ENCODE measurements at regions not wholly inside any gene's neighbourhood (a gene's known extent, or its start where the extent isn't known, plus 50 kb on each side); places are given as distances from the start of the nearest gene placed in this dataset.

- H3K36me3 ChIP-seq, result no peaks in the 10 kb centered on the region
- H3K4me1 ChIP-seq (ENCODE audit: control insufficient read depth in 1 of 2, insufficient read depth in 1 of 2, low read depth in 1 of 2, low read length in 1 of 2), result peaks cover 0 to 10% of the 10 kb centered on the region in 2 experiments
- no peak overlapping the region for H3K4me3 ChIP-seq (ENCODE audit: low read depth in 1 of 2, low read length in 1 of 2)
- no peaks in the 10 kb centered on the region for H3K27me3 ChIP-seq
- H3K9me3 ChIP-seq, result no peaks in the 10 kb centered on the region
- H3K27ac ChIP-seq, result no peak overlapping the region
- TF ChIP-seq CTCF (IDR thresholded peaks at IDR 0.05), result no peak
Observed at GRCh38 chr6:134482593-134483270, 164.8 kb upstream of the SGK1 start.

- Histone ChIP-seq H3K9me3 (no peaks in the 10 kb centered on the region), H3K4me3 (ENCODE audit: low read depth in 1 of 2, low read length in 1 of 2) (no peak overlapping the region), H3K4me1 (ENCODE audit: control insufficient read depth in 1 of 2, insufficient read depth in 1 of 2, low read depth in 1 of 2, low read length in 1 of 2) (peaks cover 0 to 10% of the 10 kb centered on the region in 2 experiments), H3K36me3 (no peaks in the 10 kb centered on the region), H3K27ac (no peak overlapping the region), H3K27me3 (no peaks in the 10 kb centered on the region)
- TF ChIP-seq CTCF (IDR thresholded peaks at IDR 0.05), result no peak
Observed at GRCh38 chr6:134481966-134482365, 164.1 kb upstream of the SGK1 start.

- Histone ChIP-seq H3K27me3 (no peaks in the 10 kb centered on the region), H3K27ac (no peak overlapping the region), H3K9me3 (no peaks in the 10 kb centered on the region), H3K4me3 (ENCODE audit: low read depth in 1 of 2, low read length in 1 of 2) (no peak overlapping the region), H3K36me3 (no peaks in the 10 kb centered on the region), H3K4me1 (ENCODE audit: control insufficient read depth in 1 of 2, insufficient read depth in 1 of 2, low read depth in 1 of 2, low read length in 1 of 2) (peaks cover 0 to 10% of the 10 kb centered on the region in 2 experiments)
- TF ChIP-seq CTCF (IDR thresholded peaks at IDR 0.05), result no peak
Observed at GRCh38 chr6:134480593-134480992, 162.7 kb upstream of the SGK1 start.

GRCh38 chr6:134478764-134479399, 161.0 kb upstream of the SGK1 start:
- Histone ChIP-seq H3K4me3 (ENCODE audit: low read depth in 1 of 2, low read length in 1 of 2) (no peak overlapping the region), H3K36me3 (no peaks in the 10 kb centered on the region), H3K27me3 (no peaks in the 10 kb centered on the region), H3K4me1 (ENCODE audit: control insufficient read depth in 1 of 2, insufficient read depth in 1 of 2, low read depth in 1 of 2, low read length in 1 of 2) (peaks cover 0 to 10% of the 10 kb centered on the region in 2 experiments), H3K9me3 (no peaks in the 10 kb centered on the region), H3K27ac (no peak overlapping the region)
- TF ChIP-seq CTCF (IDR thresholded peaks at IDR 0.05), result no peak

GRCh38 chr6:134477991-134478635, 160.2 kb upstream of the SGK1 start:
- Histone ChIP-seq H3K27ac (no peak overlapping the region), H3K4me3 (ENCODE audit: low read depth in 1 of 2, low read length in 1 of 2) (no peak overlapping the region), H3K9me3 (no peaks in the 10 kb centered on the region), H3K27me3 (no peaks in the 10 kb centered on the region), H3K4me1 (ENCODE audit: control insufficient read depth in 1 of 2, insufficient read depth in 1 of 2, low read depth in 1 of 2, low read length in 1 of 2) (peaks cover 0 to 10% of the 10 kb centered on the region in 2 experiments), H3K36me3 (no peaks in the 10 kb centered on the region)
- TF ChIP-seq CTCF (IDR thresholded peaks at IDR 0.05), result no peak
